ENCODE measurements at regions not wholly inside any gene's neighbourhood (a gene's known extent, or its start where the extent isn't known, plus 50 kb on each side); places are given as distances from the start of the nearest gene placed in this dataset.

- no peak for TF ChIP-seq POLR2AphosphoS5 (IDR thresholded peaks at IDR 0.05; ENCODE audit: low read depth, low read length)
- TF ChIP-seq SIN3A (IDR thresholded peaks at IDR 0.05; ENCODE audit: borderline replicate concordance, insufficient read depth, low read length) = no peak
These were observed 127.8 kb upstream of the PLET1 start for GRCh38 chr11:112388496-112388895.
